HG03558 (cell line): ENCODE measurements at regions not wholly inside any gene's neighbourhood (a gene's known extent, or its start where the extent isn't known, plus 50 kb on each side); places are given as distances from the start of the nearest gene placed in this dataset.

Experiments used
- ATAC-seq: cut with Tn5 transposase; IDR thresholded peaks from one replicate; pipeline ENCODE4 v1.9.1; 2021; ENCODE audit warnings: moderate number of reproducible peaks; ENCODE audit not compliant: unreplicated experiment; ENCODE audit errors: extremely low read depth

GRCh38 chr3:145170121-145170520 lies 990.9 kb downstream of the PLOD2 start:
- ATAC-seq, result no peak

- no peak for ATAC-seq
Measured at GRCh38 chr3:145175626-145176025, 985.4 kb downstream of the PLOD2 start.

GRCh38 chr3:145176907-145177306 lies 984.1 kb downstream of the PLOD2 start:
- ATAC-seq, result no peak

GRCh38 chr3:145177828-145178227 lies 983.2 kb downstream of the PLOD2 start:
- no peak for ATAC-seq

- no peak for ATAC-seq
Measured at GRCh38 chr3:145182196-145182911, 978.6 kb downstream of the PLOD2 start.

GRCh38 chr3:145183261-145183660 lies 977.7 kb downstream of the PLOD2 start:
- no peak for ATAC-seq

- ATAC-seq, result no peak
Measured at GRCh38 chr3:145188079-145188770, 972.8 kb downstream of the PLOD2 start.

- ATAC-seq, result no peak
Measured at GRCh38 chr3:145190138-145190537, 970.8 kb downstream of the PLOD2 start.

GRCh38 chr3:145190761-145191160 lies 970.2 kb downstream of the PLOD2 start:
- no peak for ATAC-seq

- no peak for ATAC-seq
Measured at GRCh38 chr3:145191543-145191942, 969.4 kb downstream of the PLOD2 start.

- no peak for ATAC-seq
Measured at GRCh38 chr3:145197051-145197820, 963.7 kb downstream of the PLOD2 start.

GRCh38 chr3:145197821-145198220 lies 963.2 kb downstream of the PLOD2 start:
- no peak for ATAC-seq

- ATAC-seq, result no peak
Measured at GRCh38 chr3:145209561-145209960, 951.4 kb downstream of the PLOD2 start.

GRCh38 chr3:145219355-145220235 lies 941.4 kb downstream of the PLOD2 start:
- ATAC-seq, result no peak

GRCh38 chr3:145224886-145225285 lies 936.1 kb downstream of the PLOD2 start:
- no peak for ATAC-seq

- ATAC-seq, result no peak
Measured at GRCh38 chr3:145243875-145244274, 917.1 kb downstream of the PLOD2 start.

GRCh38 chr3:145244327-145244726 lies 916.7 kb downstream of the PLOD2 start:
- ATAC-seq, result no peak

- no peak for ATAC-seq
Measured at GRCh38 chr3:145246291-145246690, 914.7 kb downstream of the PLOD2 start.

- no peak for ATAC-seq
Measured at GRCh38 chr3:145248928-145249327, 912.1 kb downstream of the PLOD2 start.

GRCh38 chr3:145251311-145251710 lies 909.7 kb downstream of the PLOD2 start:
- no peak for ATAC-seq
